DMS53 (cell line): ENCODE measurements at regions not wholly inside any gene's neighbourhood (a gene's known extent, or its start where the extent isn't known, plus 50 kb on each side); places are given as distances from the start of the nearest gene placed in this dataset.
A peak's percentile ranks its signal among the peaks of the same experiment; 100 is the strongest.

ENCODE experiments used
- DNase-seq: peaks from one replicate; lab custom pipeline; 2025; lab: John Stamatoyannopoulos, UW

DNA sequence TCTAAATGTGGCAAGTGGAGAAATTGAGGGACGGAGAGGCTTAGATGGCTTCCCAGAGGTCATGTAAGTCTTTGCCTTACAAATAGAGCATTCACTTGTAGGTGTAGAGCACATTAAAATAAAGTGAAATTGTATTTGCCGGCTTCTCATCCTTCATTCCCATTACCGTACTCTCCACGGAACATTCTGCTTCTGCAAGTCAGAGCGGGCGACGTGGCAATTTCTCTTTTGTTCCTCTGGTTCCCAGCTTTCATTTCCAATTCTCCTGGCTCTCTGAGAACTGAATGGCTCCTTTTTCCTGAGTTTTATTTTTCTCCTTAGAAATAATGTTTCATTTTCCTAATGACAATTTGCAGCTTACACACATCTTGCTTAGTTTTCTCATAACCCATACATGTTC, 51.3 kb upstream of the PFKP start:
- no peak for DNase-seq

DNA sequence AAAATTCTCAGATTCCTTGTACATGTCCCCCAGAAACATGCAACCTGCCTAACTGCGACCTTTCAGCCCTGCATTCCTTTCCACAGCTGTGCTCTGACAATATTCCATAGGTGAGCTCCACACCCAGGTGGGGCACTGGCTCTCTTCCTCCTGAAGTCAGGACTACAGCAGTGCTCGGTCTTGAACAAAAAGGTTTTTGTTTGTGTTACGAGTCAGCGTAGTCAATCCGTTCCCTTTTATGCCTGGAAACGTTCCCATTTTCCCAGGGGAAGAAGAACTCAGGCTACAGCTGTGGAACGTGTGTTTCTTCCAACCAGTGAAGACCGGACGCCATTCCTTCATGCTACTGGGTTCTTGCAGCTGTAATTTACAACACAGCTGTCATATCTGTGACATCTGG, 52.4 kb upstream of the PFKP start:
- DNase-seq: no peak

GRCh38 chr10:3012223-3012622, 55.1 kb upstream of the PFKP start:
- DNase-seq: no peak

GRCh38 chr10:3010816-3011460, 56.4 kb upstream of the PFKP start:
- no peak for DNase-seq

DNA sequence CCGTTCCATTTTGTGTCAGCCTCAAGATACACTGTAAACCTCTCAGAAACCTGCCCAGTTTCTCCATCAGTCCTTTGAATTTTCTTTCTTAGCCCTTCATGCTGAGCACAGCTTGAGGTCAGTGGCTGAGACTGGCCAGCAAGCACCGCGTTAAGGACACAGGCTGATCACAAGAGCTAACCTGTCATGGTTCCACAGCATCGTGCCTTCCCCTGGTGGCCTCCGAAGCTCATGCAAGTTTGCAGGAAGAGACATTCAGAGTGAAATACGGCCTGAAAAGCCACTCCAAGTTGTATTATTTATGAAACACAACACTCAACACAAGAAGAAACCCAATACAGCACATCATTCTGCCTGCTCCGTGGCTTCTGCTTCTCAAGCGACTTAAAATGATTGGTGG, 57.0 kb upstream of the PFKP start:
- DNase-seq: no peak

DNA sequence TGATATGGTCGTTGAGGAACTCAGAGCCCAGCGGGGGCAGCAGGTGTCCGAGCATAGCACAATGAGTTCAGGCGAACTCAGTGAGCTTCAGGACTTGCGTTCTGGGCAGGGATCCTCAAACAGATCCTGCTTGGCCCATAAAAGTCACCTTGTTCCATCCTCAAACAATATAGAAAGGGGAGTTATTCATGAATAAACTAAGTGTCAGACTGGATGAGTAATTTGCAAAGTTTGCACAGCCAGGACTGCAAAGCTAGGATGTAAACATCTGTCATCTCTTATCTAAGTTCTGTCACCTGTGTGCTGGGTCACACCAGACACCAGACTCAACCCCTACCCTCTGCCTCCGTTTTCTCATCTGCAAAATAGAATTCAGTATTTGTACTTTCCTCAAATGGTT, 58.0 kb upstream of the PFKP start:
- DNase-seq: no peak

DNA sequence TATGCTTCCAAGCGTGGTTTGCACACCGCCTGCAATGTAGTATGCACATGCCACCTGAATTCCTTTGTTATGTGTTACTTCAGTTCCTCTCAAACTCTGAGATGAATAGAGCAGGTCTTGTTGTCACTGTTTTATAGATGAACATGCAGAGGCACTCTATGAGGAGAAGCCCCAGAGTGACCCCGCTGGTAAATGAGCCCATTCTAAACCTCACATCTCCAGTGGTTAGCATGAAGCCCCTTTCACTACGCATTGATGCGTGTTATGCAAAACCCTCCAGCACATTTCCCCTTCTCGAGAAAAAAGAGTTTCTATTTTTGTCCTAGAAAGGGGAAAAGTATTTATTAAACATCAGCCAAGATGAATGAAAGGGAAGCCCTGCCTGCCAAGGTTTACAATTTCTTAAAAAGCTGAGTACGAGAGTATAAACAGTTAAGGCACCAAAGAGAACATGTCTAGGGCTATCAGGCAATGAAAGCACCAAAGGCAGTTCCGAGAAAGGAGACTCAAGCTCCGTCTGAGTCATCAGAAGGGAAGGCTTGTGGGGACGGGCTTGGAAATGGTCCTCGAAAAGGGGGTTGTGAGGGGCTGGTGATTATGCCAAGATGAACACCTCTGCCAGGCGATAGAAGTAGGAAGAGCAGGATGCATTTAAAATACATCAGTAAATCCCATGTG, 58.7 kb upstream of the PFKP start:
- no peak for DNase-seq

DNA sequence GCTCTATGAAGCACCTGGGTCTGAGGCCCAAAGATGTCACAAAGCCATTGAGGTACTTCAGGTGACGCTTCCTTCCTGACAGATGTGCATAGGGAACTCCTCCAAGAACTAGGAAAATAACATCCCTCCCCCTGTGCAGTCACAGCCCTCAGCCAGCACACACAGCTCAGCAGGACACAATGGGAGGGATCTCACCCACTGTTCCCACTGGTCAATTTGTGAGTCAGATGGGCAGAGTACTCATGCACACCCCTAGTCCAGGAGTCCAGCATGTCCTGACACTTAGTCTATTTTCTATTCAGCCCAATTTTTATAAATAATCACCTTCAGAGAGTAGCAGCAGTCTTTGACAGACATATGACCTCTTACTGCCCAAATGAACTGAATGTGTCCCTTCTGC, 60.7 kb upstream of the PFKP start:
- no peak for DNase-seq

DNA sequence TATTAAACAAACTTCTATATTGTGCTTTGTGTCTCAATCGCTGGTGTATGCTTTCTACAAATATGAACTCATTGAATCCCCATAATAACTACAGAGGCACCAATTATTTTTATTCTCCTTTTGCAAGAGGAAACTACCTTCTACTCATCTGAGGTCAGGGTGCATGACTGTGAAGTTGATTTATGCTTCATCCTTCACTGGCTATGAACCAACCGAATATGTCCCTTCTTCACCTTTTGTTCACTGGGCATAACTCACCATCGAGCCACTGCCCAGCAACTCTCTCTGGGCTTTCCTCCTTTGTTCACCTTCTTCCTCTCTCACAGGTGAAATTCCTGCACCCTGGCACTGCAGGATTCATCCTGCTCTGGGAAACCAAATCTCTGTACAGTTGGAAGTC, 61.3 kb upstream of the PFKP start:
- DNase-seq: no peak

- no peak for DNase-seq
Observed at GRCh38 chr10:3002304-3002703, 65.0 kb upstream of the PFKP start.

GRCh38 chr10:3000048-3000447, 67.3 kb upstream of the PFKP start:
- peak; percentile 14 for DNase-seq

- no peak for DNase-seq
Observed at GRCh38 chr10:2994221-2994961, 73.0 kb upstream of the PFKP start.

DNA sequence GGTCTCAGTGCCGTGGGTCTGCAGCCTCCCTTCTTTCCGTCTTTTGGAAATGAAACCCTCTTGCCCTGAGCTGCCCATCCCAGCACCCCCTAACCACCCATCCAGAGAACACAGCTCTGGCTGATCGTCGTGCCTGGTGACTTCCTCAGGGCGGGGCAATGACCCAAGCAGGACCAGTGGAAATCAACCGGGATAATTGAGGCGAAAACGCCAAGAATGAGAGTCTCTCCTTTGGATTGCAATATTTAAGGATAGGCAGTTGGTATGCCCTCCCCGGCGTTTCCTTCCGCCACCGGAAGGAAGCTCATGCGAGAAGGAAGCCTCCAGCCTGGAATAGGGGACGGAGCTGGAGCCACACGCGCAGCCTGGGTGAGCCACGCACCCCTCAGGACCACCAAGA, 73.7 kb upstream of the PFKP start:
- no peak for DNase-seq

- no peak for DNase-seq
Observed at GRCh38 chr10:2992401-2993198, 74.7 kb upstream of the PFKP start.

DNA sequence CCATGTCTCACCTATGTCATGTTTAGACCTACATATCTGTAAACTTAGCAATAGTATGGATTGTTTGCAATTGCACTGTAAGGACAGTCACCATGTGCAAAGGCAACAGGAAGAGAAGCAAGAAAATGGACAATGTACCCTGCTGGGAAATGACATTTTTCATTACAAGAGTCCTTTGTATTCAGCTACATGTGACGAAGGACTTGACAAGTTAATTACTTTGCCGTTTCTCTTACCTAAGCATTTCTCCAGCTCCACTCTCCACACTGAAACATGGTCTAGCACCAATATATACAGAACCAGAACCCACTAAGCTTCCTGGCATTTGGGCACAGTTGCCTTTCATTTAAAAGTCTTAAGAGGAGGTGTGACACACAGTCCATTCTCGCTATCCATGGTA, 76.6 kb upstream of the PFKP start:
- no peak for DNase-seq

- no peak for DNase-seq
Observed at GRCh38 chr10:2989292-2989947, 77.9 kb upstream of the PFKP start.

GRCh38 chr10:2987185-2987768, 80.1 kb upstream of the PFKP start:
- no peak for DNase-seq

- peak; percentile 20 for DNase-seq
Observed at GRCh38 chr10:2986391-2986801, 81.0 kb upstream of the PFKP start.

DNA sequence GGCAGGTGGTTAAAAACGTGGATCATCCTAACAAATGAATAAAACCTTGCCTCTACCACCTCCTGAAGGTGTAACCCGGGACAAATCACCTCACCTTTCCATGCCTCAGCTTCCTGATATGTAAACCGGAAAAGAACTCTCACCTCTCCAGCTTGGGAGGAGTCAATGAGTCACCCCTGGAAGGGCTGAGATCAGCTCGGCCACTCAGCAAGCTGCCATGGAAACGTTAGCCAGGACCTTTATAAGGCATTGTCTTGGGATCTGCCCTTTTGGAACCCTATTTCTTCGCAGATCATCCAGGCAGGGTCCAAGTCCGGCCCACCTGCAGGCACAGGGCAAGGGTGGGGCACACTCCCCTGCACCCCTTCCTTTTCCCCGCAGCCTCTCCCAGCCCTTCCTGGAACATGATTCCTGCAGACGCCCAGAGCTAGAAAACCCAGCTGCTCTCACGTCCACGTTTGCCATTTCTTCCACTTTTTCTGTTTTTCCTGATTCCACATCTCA, 81.6 kb upstream of the PFKP start:
- peak; percentile 81 for DNase-seq

- DNase-seq: no peak
Observed at GRCh38 chr10:2984682-2985081, 82.7 kb upstream of the PFKP start.

DNA sequence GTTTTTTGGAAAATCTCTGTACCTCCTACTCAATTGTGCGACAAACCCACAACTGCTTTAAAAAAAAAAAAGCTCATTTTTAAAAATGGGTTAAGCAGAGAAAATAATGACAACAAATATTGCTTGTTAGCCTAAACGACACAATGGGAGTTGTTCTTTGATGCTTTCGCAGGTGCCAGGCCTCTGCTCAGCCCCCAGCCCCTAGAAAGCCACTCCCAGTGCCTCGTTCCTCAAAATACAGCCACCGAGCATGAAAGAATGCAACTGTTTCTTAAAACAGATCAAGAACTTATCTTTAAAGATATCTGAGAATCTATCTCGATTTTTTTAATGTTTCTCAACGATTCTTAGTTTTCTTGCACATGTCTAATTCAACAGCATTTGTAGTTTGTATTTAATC, 85.2 kb upstream of the PFKP start:
- DNase-seq: no peak
